Liver (tissue), 7 donors: ENCODE measurements at regions not wholly inside any gene's neighbourhood (a gene's known extent, or its start where the extent isn't known, plus 50 kb on each side); places are given as distances from the start of the nearest gene placed in this dataset.

Source experiments
- DNase-seq: peaks from one replicate; pipeline ENCODE4 v3.0.0-alpha.2; 2017; ENCODE audit warnings: low spot score
- H3K27ac ChIP-seq, 2 donors: one replicate each; pipeline ENCODE4 v1.7.0; 2013; ENCODE audit warnings: inconsistent platforms in 2 of 2, low read length in 2 of 2, control low read depth in 1 of 2, low read depth in 1 of 2, mild to moderate bottlenecking in 1 of 2
- H3K27me3 ChIP-seq, 4 donors: one replicate each; pipeline versions ENCODE4 v1.6.1 to v1.7.0; 2013; ENCODE audit warnings: low read length in 3 of 4, inconsistent platforms in 1 of 4, mild to moderate bottlenecking in 1 of 4, moderate library complexity in 1 of 4; ENCODE audit not compliant: control insufficient read depth in 4 of 4, insufficient read depth in 4 of 4
- H3K36me3 ChIP-seq, 4 donors: one replicate each; pipeline versions ENCODE4 v1.6.1 to v1.7.0; 2013; ENCODE audit warnings: low read length in 3 of 4, mild to moderate bottlenecking in 3 of 4, low read depth in 1 of 4, moderate library complexity in 1 of 4; ENCODE audit not compliant: control insufficient read depth in 4 of 4, insufficient read depth in 3 of 4
- H3K4me1 ChIP-seq, 4 donors: one replicate each; pipeline versions ENCODE4 v1.6.1 to v1.7.0; 2013; ENCODE audit warnings: low read length in 3 of 4, mild to moderate bottlenecking in 3 of 4, moderate library complexity in 1 of 4; ENCODE audit not compliant: control insufficient read depth in 4 of 4, insufficient read depth in 4 of 4
- H3K4me3 ChIP-seq, 3 donors: one replicate each; pipeline versions ENCODE4 v1.6.1 to v1.7.0; 2013; ENCODE audit warnings: low read length in 3 of 3, control low read depth in 1 of 3, low read depth in 1 of 3, mild to moderate bottlenecking in 1 of 3
- H3K9ac ChIP-seq, 2 donors: one replicate each; pipeline ENCODE4 v1.7.0; 2013; ENCODE audit warnings: low read length in 2 of 2, mild to moderate bottlenecking in 2 of 2, moderate library complexity in 2 of 2, control low read depth in 1 of 2, low read depth in 1 of 2
- H3K9me3 ChIP-seq, 4 donors: one replicate each; pipeline versions ENCODE4 v1.6.1 to v1.7.0; 2013; ENCODE audit warnings: low read length in 3 of 4; ENCODE audit not compliant: control insufficient read depth in 4 of 4
- ATF3 ChIP-seq: IDR thresholded peaks from 2 replicates; pipeline ENCODE4 v1.6.1; 2016; ENCODE audit warnings: antibody characterized with exemption
- EGR1 ChIP-seq, 2 donors: IDR thresholded peaks; 2 replicates each; pipeline ENCODE4 v1.6.1; 2016 to 2018; ENCODE audit warnings: antibody characterized with exemption in 2 of 2, low read depth in 2 of 2
- HNF4A ChIP-seq, 2 donors: conservative IDR thresholded peaks; 2 replicates each; pipeline ENCODE4 v1.6.1; 2016; ENCODE audit warnings: antibody characterized with exemption in 2 of 2, mild to moderate bottlenecking in 2 of 2
- HNF4G ChIP-seq: IDR thresholded peaks from 2 replicates; pipeline ENCODE4 v1.6.1; 2016; ENCODE audit warnings: antibody characterized with exemption
- JUND ChIP-seq, 2 donors: IDR thresholded peaks; 2 replicates each; pipeline ENCODE4 v1.6.1; 2016; ENCODE audit warnings: antibody characterized with exemption in 2 of 2
- MAX ChIP-seq: IDR thresholded peaks from 2 replicates; pipeline ENCODE4 v1.6.1; 2016; ENCODE audit warnings: antibody characterized with exemption
- REST ChIP-seq: IDR thresholded peaks from 2 replicates; pipeline ENCODE4 v1.6.1; 2016; ENCODE audit warnings: antibody characterized with exemption, mild to moderate bottlenecking
- RXRA ChIP-seq, 2 donors: IDR thresholded peaks; 2 replicates each; pipeline ENCODE4 v1.6.1; 2017 to 2018; ENCODE audit warnings: antibody characterized with exemption in 2 of 2, mild to moderate bottlenecking in 1 of 2
- TAF1 ChIP-seq: conservative IDR thresholded peaks from 2 replicates; pipeline ENCODE4 v1.6.1; 2016; ENCODE audit warnings: antibody characterized with exemption, mild to moderate bottlenecking
- ZBTB33 ChIP-seq: IDR thresholded peaks from 2 replicates; pipeline ENCODE4 v1.6.1; 2016; ENCODE audit warnings: antibody characterized with exemption
- WGBS: extraction: QIAGEN DNeasy Blood & Tissue Kit; methylation state at CpG from one replicate; pipeline ENCODE4 v1.1.7; 2013; 5-methylcytosine and 5-hydroxymethylcytosine counted together
- donor health status: healthy.
- donor health status: healthy.
- donor health status: healthy.
- donor health status: healthy.

- 78% methylated on average over 4 of the region's 4 CpGs for WGBS
- no peak overlapping the region for H3K27ac ChIP-seq
- H3K36me3 ChIP-seq: no peaks in the 10 kb centered on the region
- no peak for DNase-seq
- no peaks in the 10 kb centered on the region for H3K9me3 ChIP-seq
- no peak overlapping the region for H3K9ac ChIP-seq
- TF ChIP-seq HNF4G (no peak), TAF1 (no peak), JUND (IDR thresholded peaks at IDR 0.05) (no peak), REST (no peak), MAX (no peak), HNF4A (conservative IDR thresholded peaks at IDR 0.05) (no peak)
- no peaks in the 10 kb centered on the region for H3K4me1 ChIP-seq
- no peaks in the 10 kb centered on the region for H3K27me3 ChIP-seq
- H3K4me3 ChIP-seq: no peak overlapping the region
Observed at GRCh38 chr12:102317155-102317554, 119.5 kb upstream of the PMCH start.

- TF ChIP-seq ATF3 (no peak), HNF4G (no peak), ZBTB33 (no peak), EGR1 (IDR thresholded peaks at IDR 0.05; ENCODE audit: low read depth in 2 of 2) (no peak), RXRA (IDR thresholded peaks at IDR 0.05) (no peak), REST (no peak)
- H3K36me3 ChIP-seq: no peaks in the 10 kb centered on the region
- no peaks in the 10 kb centered on the region for H3K27me3 ChIP-seq
- no peak overlapping the region for H3K4me3 ChIP-seq
- 46% methylated on average over 2 of the region's 2 CpGs for WGBS
- no peak overlapping the region for H3K9ac ChIP-seq
- DNase-seq: no peak
- H3K9me3 ChIP-seq: no peaks in the 10 kb centered on the region
- no peaks in the 10 kb centered on the region for H3K4me1 ChIP-seq
- no peak overlapping the region for H3K27ac ChIP-seq
Observed at GRCh38 chr12:102316723-102317122, 119.1 kb upstream of the PMCH start.
